ENCODE measurements at regions not wholly inside any gene's neighbourhood (a gene's known extent, or its start where the extent isn't known, plus 50 kb on each side); places are given as distances from the start of the nearest gene placed in this dataset.
"Not testable (repeated sequence)": the region's sequence is repeated elsewhere in the genome, so short reads cannot be mapped to it uniquely, and the experiment has no call there.

DNA sequence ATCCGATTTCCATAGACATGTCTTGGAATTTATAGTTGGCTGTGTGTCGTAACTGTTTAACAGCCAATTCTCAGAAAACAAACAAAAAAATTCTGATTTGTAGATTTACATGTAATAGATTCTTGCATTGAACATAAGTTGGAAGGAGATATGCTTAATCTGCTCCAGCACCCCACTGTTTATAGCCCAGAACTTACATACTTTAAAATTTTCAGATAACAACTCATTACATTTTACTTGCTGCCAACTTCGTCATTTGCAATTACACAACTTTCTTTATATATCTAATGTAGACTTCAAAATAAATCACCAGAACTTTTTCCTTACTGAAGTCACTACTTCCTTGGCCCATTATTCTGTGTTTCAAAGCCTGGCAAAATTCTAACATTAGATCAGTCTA is 472.3 kb upstream of the EYS start:
- no peak for FAIRE-seq

DNA sequence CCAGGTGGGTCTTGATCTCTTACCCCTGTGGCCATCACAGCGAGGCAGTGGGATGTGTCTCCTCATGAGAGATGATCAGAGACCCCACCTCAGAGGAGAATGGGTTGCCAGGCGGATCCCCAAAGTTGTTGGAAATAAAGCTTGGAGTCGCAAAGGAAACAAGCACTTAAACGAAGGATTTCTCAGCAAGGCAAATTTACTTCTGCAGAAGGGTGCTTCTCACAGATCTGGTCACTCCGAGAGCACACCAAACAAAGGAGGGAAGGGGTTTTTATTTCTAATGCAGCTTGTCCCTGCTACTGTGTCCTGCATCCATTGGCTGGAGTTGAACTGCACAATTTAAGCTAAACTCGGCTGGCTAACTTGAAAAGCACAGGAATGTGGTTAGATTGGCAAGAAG is 466.6 kb upstream of the EYS start:
- no peak for FAIRE-seq

DNA sequence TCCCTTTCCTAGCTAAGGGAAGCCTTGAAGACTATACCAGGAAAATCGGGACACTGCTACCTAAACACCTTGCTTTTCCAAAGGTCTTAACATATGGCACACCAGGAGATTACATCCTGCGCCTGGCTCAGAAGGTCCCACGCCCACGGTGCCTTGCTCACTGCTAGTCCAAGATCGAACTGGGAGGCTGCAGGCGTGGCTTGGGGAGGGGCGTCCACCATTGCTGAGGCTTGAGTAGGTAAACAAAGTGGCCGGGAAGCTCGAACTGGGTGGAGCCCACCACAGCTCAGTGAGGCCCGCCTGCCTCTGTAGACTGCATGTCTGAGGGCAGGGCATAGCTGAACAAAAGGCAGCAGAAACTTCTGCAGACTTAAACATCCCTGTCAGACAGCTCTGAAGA is 459.7 kb upstream of the EYS start:
- FAIRE-seq, result not testable (repeated sequence)

DNA sequence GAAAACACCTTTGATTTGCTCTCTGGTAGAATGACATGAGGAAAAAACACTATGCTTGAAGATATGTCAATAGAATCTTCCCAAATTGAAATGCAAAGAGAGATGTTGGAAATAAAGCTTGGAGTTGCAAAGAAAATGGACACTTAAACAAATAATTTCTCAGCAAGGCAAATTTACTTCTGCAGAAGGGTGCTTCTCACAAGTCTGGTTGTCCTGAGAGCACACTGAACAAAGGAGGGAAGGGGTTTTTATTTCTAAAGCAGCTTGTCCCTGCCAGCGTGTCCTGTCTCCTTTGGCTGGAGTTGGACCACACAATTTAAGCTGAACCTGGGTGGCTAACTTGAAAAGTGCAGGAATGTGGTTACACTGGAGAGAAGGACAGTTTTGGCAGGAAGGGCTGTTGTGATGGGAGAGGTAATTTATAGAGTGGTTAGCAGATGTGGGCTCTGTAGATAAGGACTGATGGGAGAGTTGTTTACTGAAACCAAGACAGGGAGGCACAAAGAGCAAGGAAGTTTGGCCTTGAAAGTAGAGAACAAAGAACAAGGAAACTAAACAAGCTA is 454.6 kb upstream of the EYS start:
- FAIRE-seq, result no peak

DNA sequence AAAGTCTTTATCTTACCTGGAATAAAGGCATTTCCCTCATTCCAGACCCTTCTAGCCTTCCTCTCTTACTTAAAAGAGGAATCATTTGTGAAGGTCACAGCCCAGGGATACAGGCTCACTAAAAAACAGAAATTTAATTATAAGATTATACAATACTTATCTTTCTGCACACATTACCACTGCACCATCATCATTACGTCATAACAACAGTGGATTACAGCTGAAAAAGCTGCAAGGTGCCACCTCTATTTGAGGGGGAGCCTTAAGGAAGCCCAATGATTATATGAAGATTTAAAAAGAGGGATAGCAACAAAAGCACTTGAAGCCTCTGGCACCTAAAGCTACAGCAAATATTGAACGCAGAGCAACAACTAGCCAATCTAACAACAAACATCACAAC is 452.9 kb upstream of the EYS start:
- FAIRE-seq, result no peak

DNA sequence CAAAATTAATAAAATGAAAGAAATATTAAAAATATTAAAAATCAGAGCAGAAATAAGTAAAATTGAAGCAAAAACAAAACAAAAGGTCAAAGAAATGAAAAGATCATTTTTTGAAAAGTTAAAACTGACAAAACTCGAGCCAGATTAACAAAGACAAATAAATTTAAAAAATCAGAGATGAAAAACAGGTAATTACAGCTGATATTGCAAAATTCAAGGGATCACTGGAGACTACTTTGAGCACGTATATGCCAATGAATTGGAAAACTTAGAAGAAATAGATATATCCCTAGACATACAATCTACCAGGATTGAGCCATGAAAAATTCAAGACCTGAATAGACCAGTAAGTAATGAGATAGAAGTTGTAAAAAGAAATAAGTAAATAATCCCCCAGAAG is 446.2 kb upstream of the EYS start:
- FAIRE-seq, result no peak

DNA sequence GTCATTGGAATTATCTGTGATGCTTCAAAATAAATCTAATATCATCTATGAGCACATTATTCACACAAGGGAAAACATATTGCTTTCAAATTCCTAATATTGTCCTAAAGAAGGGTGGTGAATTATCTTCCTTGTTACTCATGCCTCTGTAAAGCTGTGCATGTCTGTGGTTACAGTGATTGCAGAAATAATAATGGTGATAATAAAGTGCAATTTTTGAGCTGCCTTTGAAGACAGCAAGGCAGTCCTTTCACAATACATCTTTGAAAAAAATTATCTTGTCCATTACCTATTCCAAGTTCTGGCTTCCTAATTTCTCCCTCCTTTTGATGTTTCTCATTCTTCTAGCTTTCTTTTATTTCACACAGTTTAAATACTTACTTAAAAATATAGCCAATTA is 442.1 kb upstream of the EYS start:
- no peak for FAIRE-seq

DNA sequence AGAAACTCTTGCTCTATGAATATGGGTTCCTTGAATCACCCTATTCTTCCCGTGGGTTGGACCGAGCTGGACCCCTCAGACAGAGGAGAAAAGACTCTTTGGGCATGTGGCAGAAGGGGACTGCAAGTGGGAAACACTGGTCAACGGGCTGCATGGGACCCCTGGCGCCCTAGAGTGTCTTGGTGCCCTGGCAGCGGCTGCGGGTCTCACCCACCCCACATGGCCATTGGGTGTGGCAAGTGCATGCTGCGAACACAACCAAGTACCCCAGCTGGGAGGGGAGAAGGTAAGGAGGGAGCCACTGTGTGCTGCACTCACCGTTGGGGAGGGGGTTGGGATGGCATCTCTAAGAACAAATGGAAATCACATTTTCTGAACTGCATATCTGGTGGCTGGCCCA is 438.8 kb upstream of the EYS start:
- no peak for FAIRE-seq

DNA sequence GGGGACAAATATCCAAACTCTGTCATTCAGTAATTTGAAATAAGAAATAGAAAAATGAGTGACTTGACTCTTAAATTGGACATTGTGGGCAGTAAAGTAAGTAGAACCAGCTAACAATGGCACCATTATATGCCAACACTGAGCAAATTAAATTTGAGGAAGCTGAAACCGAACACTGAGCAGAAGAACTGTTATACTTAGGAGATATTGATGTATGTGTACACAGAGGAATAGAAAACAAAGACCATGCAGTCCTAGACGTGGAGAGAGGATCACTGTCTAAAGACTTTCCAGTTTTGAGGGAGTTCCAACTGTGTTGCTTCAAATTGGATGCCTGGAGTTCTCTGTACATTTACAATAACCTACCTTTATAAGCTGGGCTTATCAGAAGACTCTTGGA is 427.0 kb upstream of the EYS start:
- FAIRE-seq, result no peak

DNA sequence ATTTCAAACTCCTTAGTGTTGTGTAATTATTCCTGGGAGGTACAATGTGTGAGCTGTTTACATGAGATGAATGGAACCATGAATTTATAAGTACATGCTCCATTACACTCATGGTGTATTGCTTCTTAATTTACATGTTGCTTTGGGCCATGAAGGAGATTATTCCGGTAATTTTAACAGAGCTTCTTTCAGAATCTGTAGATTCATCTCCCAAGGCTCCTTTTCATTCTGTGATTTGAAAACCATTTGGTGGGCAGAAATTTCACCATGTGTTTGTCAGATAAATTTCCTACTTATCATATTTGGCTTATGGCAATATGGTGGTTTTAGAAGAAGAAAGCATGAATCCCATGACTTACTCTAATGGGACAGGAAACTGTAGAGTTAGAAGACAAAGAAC is 421.6 kb upstream of the EYS start:
- no peak for FAIRE-seq

DNA sequence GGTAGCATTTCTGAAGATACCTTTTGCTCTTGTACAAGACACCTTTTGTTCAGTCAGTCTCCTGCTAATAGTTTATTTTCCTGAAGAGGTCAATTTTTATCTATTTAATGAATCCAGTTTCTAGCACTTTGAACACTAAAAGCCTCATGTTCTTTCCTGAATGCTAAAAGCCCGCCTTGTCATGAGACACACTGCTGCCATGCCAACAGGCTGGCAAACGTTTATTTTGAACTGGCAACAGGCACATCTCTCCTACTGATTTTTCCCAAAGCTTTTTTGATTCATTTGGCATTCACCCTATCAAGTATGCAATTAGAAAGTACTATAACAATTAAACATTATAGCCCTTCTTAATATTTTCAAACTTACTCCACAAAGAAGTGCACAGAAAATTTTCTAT is 421.2 kb upstream of the EYS start:
- FAIRE-seq, result no peak

DNA sequence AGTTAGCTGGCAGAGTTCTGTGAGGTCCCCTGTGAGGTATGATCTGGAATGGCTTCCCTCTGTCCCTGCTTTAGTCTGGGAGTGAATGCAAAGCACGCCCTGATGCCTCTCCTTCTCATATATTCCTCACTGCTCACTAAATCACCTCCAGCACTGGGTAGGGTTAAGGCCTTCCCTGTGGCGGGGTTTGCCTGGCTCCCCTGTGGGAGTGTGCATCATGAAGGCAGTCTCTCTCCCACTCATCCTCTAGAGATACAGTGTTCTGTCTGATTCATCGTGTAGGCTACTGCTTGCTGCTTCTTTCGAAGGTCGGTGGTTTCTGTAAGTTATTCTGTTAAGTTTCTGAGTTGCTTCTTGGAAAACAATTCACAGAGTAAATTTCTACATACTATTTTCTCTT is 420.0 kb upstream of the EYS start:
- FAIRE-seq, result no peak

DNA sequence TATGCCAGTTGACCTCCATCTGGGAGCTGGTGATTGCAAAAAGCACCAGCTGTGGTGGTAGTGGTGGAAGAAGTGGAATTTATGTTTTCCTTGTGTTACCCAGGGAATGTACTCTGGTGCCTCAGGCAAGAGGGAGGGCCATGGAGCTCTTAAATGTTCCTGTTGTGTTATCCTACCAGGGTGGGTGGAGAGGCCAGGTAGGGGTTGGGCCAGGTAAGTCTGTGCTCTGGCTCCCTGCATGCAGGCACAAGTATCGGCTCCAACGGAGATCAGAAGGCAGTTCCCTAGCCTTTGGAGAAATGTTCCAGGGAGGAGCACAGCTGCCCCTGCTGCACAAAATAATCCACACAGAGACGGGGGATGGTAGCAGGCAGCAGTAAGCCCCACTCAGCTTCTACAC is 419.3 kb upstream of the EYS start:
- FAIRE-seq, result no peak

DNA sequence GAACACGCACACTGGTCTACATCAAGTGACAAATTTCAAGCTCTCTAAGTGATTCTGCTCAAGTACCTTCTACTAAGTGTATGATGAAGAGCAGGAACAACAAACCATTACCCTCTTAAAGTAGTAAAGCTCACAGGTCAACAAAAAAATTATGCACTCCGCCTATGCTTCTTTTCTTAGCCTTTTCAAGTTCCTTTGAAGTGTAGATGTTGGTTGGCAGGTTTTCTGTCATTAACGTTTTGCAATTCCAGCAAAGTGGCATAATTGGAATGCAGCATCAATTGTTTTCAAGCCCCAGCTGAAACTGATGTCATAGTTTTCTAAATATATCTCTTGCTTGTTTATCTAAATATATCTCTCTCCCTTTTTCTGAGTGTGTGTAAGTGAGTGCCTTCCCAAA is 396.9 kb upstream of the EYS start:
- no peak for FAIRE-seq

DNA sequence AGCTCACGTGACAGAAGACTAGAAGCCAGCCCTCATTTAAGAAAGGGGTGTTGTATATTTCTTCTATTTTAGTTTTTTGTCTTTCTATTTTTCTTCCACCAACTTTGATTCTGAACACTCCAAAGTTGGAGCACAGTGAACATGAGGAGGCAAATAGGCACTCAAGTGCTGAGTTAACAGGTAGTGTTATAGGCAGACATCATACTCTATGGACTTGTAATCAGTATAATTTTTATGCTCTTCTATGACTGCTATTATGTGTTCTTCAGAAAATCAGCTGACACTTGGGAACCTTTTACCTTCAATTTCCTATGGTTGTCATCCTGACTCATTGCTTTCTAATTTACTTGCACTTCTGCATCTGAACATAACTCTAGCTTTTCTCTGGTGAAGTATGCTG is 396.3 kb upstream of the EYS start:
- FAIRE-seq, result no peak

DNA sequence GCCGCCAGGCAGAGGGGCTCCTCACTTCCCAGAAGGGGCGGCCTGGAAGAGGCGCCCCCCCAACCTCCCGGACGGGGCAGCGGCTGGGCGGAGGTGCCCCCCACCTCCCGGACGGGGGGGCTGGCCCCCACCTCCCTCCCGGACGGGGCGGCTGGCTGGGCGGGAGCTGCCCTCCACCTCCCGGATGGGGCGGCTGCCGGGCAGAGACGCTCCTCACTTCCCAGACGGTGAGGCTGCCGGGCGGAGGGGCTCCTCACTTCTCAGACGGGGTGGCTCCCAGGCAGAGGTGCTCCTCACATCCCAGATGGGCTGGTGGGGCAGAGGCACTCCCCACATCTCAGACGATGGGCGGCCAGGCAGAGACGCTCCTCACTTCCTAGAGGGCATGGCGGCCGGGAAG is 389.7 kb upstream of the EYS start:
- FAIRE-seq, result no peak

DNA sequence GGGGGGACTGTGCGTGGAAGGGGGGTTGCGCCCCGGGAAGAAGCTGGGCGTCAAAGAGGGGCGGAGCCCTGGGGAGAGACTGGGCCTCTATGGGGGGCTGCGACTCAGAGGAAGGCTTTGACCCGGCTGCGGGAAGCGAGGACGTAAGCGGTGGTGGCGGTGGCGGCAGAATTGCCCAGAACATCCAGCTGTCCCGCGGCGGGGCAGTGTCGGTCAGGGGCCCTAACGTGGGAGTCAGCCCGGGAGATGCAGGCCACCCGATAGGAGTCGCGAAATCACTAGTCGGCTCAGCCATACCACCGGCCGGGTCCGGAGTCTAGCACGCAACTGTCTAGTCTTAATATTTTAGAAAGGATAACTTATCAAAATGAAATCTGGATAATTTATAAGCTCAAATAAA is 387.6 kb upstream of the EYS start:
- FAIRE-seq, result no peak

DNA sequence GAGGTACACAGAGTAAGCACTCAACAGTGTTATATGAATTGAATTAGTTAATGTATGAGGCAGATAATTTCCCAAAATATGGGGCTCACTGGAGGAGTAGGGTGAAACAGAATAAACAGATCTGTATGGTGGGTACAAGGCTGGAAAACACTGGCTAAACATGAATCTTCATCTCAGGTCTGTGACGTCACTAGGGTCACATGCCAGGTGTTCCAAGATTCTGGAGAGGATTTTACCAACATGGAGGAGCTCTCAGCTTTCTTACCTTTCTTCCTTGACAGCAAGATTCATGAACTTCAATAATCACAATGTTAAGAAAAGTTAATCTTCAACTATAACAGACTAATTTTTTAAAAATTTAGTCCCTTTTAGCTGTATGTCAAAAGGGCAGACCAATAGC is 385.3 kb upstream of the EYS start:
- FAIRE-seq, result not testable (repeated sequence)

DNA sequence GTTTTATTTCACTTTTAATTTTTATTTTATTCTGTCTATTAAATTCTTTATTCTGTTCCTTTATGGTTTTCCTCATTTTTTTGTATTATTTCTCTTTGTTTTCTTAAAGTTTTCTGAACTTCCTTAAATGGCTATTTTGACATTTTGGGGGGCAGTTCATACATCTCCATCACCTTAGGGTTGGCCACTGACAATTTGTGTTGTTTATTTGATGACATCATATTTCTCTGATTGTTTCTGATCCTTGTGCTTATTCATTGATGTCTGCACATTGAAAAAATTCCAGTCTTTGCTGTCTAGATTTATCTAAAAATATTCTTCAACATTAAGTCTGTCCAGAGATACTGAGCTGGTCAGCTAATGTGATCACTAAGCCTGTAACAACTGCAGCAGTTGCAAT is 379.5 kb upstream of the EYS start:
- FAIRE-seq, result peak; percentile 25

DNA sequence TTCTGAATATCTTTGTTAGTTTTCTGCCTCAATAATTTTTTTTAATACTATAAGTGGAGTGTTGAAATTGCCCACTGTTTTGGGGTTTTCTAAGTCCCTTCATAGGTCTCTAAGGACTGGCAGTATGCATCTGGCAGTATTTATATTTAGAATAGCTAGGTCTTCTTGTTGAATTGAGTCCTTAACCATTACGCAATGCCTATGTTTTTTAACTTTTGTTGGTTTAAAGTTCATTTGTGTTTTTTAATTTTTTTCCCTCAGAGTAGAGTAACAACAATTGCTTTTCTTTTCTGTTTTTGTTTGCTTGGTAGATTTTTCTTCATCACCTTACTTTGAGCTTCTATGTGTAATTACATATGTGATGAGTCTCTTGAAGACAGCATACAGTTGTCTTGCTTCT is 375.9 kb upstream of the EYS start:
- no peak for FAIRE-seq

DNA sequence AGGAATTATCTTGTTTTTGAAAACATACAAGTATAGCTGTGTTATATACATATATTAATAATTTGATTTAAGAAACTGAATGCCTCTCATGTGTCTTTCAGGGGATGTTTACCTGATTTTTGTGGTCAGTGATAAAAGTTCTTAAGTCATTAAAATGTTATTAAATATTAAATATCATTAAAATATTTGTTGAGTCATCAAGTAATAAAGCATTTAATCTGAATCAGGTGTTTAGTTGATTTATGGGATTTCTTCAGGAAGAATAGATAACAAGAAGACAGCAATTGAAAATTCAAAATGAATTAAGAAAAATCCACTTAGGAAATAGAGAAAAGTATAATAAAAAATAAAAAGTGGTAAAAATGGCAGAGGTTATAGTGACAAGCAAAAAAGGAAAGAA is 361.9 kb upstream of the EYS start:
- FAIRE-seq, result peak; percentile 47

DNA sequence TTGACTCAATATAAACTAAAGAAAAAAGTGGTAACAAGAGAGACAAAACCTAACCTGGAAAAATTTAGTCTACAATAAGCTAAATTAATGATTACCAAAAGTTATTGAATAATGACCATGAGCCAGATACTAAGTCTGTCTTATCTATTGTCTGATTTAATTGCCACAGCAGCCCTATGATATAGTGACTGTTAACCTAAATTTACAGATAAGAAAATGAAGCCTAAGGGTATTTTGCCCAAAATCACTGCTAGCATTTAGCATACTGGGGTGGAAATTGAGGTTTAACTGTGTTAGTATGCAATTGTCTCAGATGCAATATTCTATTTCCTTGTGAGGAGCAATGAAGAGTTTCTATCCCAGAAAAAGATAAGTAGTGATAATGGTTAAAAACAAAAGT is 361.0 kb upstream of the EYS start:
- no peak for FAIRE-seq

DNA sequence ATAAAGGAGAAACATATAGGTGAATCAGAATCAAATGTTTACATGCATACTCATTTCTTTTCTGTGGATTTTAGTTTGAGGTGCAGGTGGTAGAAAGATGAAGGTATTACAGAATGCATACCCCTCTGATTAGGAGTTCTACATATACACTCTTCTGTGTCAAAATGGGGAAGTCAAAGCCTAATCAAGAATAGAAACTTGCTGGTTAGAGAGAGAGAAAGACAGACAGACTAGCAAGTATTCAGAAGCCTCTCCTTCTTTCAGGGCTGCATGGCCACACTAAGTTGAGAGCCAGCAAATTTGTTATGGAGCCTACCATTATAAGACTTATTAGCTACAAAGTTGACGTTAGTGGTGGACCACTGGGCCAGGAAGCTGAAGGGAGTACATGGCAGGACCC is 358.3 kb upstream of the EYS start:
- FAIRE-seq, result no peak

DNA sequence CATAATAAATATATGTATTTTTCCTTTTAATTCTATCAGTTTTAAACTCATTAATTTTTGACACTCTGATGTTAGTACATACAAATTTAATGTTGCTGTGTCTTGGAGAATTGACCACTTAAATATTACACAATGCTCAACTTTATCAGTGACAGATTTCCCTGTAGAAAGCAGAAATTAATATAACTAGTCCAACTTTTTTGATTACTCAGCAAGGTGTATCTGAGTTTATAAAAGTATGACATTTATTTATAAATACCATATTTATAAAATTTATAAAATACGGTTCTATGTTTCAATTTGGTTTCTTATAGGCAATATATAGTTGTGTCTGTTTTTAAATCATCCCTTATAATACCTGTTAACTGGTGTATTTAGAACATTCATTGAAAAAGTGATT is 350.0 kb upstream of the EYS start:
- FAIRE-seq, result no peak

DNA sequence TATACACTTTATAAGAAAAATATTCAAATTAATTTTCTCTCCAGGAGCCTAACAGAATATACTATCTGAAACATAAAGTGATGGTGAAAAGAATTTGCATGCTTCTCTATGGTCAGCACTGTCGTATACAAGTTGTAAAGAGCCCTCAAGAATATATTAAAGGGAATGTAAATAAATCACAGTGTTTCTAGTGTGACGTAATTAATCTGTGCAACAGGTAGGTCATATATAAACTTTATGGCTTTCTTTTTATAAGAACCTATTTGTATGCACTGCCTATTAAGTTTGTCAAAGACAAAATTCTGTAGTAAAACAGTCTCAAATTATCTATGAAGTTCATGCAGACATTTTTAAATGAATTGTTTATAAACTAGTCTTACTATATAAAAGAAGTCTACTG is 347.9 kb upstream of the EYS start:
- FAIRE-seq, result no peak

DNA sequence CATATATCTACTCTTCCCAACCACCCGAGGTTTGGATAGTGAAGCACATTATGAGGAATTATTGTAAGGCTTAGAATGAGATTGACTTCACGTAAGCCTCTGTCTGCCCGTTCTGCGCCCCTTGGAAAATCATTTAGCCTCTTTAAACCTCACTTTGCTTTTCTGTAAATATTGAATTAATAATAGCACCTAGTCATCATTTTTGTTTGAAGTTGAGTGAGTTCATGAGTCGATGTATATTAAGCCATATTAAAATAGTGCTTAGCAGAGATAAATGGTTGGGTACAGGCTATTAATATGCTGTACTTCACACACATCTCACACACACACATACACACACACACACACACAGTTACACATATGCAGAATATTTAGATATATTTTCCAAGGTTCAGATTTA is 344.8 kb upstream of the EYS start:
- no peak for FAIRE-seq

All from A204.1 (cell line).